Chondrocyte (in vitro differentiated cells): ENCODE measurements at regions not wholly inside any gene's neighbourhood (a gene's known extent, or its start where the extent isn't known, plus 50 kb on each side); places are given as distances from the start of the nearest gene placed in this dataset.

Experiments
- DNase-seq: peaks from one replicate; pipeline ENCODE4 v3.0.0; 2021; ENCODE audit warnings: mixed read lengths, low spot score
- H3K27ac Mint-ChIP-seq: one replicate; pipeline ENCODE4 v1.8.0; 2021; ENCODE audit warnings: mild to moderate bottlenecking, moderate library complexity, mixed read lengths; ENCODE audit not compliant: unreplicated experiment
- H3K27me3 Mint-ChIP-seq: 2 replicates; pipeline ENCODE4 v1.8.0; 2021; ENCODE audit warnings: low read depth, mixed read lengths
- H3K36me3 Mint-ChIP-seq: 2 replicates; pipeline ENCODE4 v1.8.0; 2021; ENCODE audit warnings: low read depth, mixed read lengths
- H3K4me1 Mint-ChIP-seq: 2 replicates; pipeline ENCODE4 v1.8.0; 2021; ENCODE audit warnings: low read depth, mild to moderate bottlenecking, mixed read lengths
- H3K4me3 Mint-ChIP-seq: one replicate; pipeline ENCODE4 v1.8.0; 2021; ENCODE audit warnings: mild to moderate bottlenecking, moderate library complexity, mixed read lengths; ENCODE audit not compliant: unreplicated experiment
- H3K9me3 Mint-ChIP-seq: 2 replicates; pipeline ENCODE4 v1.8.0; 2021; ENCODE audit warnings: low read depth, mixed read lengths
- CTCF ChIP-seq: fragments of 200-600 bp; sonication (generic); IDR thresholded peaks from 2 replicates; pipeline ENCODE4 v1.5.0; 2021; ENCODE audit warnings: antibody characterized with exemption, mild to moderate bottlenecking, moderate library complexity

GRCh38 chr6:50539447-50539846 lies 173.9 kb upstream of the TFAP2D start:
- Mint-ChIP-seq H3K4me3 (no peak overlapping the region), H3K36me3 (no peaks in the 10 kb centered on the region), H3K27ac (no peak overlapping the region), H3K9me3 (no peaks in the 10 kb centered on the region), H3K4me1 (no peaks in the 10 kb centered on the region), H3K27me3 (peaks cover 2% of the 10 kb centered on the region)
- TF ChIP-seq CTCF: no peak
- DNase-seq: no peak

DNA sequence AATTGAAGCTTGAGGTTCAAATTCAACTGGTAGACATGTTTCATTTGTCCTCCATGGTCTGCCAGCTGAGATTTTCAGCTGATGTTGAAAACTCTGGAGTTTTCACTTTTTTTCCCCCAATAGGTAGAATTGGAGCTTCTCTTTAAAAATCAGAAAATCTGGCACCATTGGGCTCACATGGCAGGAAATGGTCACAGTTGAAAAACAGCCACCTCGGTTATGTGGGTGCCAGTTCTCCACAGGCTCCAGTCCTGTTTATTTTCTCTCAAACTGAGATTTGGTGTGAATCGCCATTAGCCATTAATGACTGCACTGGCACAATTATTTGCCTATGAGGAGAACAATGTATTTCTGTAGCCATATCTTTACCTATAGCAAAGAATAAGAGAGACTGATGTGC lies 171.4 kb upstream of the TFAP2D start:
- Mint-ChIP-seq H3K27me3 (peaks cover 3% of the 10 kb centered on the region), H3K36me3 (no peaks in the 10 kb centered on the region), H3K27ac (no peak overlapping the region), H3K9me3 (no peaks in the 10 kb centered on the region), H3K4me3 (no peak overlapping the region), H3K4me1 (no peaks in the 10 kb centered on the region)
- no peak for TF ChIP-seq CTCF
- no peak for DNase-seq

- H3K36me3 Mint-ChIP-seq: no peaks in the 10 kb centered on the region
- H3K27me3 Mint-ChIP-seq: peaks cover 3% of the 10 kb centered on the region
- H3K4me3 Mint-ChIP-seq: no peak overlapping the region
- H3K27ac Mint-ChIP-seq: no peak overlapping the region
- no peaks in the 10 kb centered on the region for H3K9me3 Mint-ChIP-seq
- no peaks in the 10 kb centered on the region for H3K4me1 Mint-ChIP-seq
- TF ChIP-seq CTCF: no peak
- no peak for DNase-seq
These were observed 169.7 kb upstream of the TFAP2D start for GRCh38 chr6:50543666-50544065.

- TF ChIP-seq CTCF: no peak
- Mint-ChIP-seq H3K27me3 (peaks cover 7% of the 10 kb centered on the region), H3K27ac (no peak overlapping the region), H3K4me3 (no peak overlapping the region), H3K4me1 (no peaks in the 10 kb centered on the region), H3K9me3 (no peaks in the 10 kb centered on the region), H3K36me3 (no peaks in the 10 kb centered on the region)
- DNase-seq: no peak
These were observed 164.3 kb upstream of the TFAP2D start for GRCh38 chr6:50549026-50549425.

DNA sequence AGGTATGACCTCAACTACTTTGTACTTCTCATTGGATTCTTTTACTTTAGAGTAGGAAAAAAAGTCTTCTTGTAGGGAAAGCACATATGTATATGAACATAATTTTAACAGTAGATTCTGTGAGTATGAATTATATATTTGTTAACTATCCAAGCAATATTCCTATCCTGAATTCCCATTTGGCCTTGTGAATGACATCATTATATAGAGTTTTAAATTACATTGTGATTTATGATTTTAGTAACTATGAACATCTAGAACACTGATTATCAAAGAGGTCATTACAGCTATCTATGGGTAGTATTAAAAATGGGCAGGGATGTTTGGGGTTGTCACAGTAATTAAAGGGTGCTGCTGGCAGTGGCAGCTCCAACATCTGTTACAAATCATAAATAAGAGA lies 163.9 kb upstream of the TFAP2D start:
- Mint-ChIP-seq H3K27me3 (peaks cover 8% of the 10 kb centered on the region), H3K27ac (no peak overlapping the region), H3K36me3 (no peaks in the 10 kb centered on the region), H3K9me3 (no peaks in the 10 kb centered on the region), H3K4me3 (no peak overlapping the region), H3K4me1 (no peaks in the 10 kb centered on the region)
- TF ChIP-seq CTCF: no peak
- DNase-seq: no peak
